ENCODE measurements at regions not wholly inside any gene's neighbourhood (a gene's known extent, or its start where the extent isn't known, plus 50 kb on each side); places are given as distances from the start of the nearest gene placed in this dataset.

GRCh38 chr6:82751718-82752117 is 313.9 kb downstream of the UBE3D start:
- H3K36me3 ChIP-seq (replicated peaks in 1 of 2; ENCODE audit: control insufficient read depth in 1 of 2, insufficient read depth in 2 of 2, low read length in 1 of 2), result no peaks in the 10 kb centered on the region
- H3F3A ChIP-seq (replicated peaks; ENCODE audit: insufficient read depth), result no peaks in the 10 kb centered on the region
- no peaks in the 10 kb centered on the region for H3K79me2 ChIP-seq (ENCODE audit: insufficient read depth)
- no peaks in the 10 kb centered on the region for H3K9me2 ChIP-seq
- DNase-seq, result no peak
- H3K27ac ChIP-seq (ENCODE audit: low read depth in 2 of 2, low read length in 1 of 2), result no peak overlapping the region
- H3K4me2 ChIP-seq, result no peak overlapping the region
- no peaks in the 10 kb centered on the region for H3K4me1 ChIP-seq (ENCODE audit: control insufficient read depth in 1 of 2, insufficient read depth in 2 of 2, low read depth in 1 of 2, low read length in 1 of 2)
- CTCF ChIA-PET, result no interaction called here
- no peak overlapping the region for H3K4me3 ChIP-seq (ENCODE audit: low read depth in 2 of 2, low read length in 1 of 2)
- no peak overlapping the region for H2AFZ ChIP-seq (ENCODE audit: low read depth)
- no peak overlapping the region for H3K9ac ChIP-seq
- POLR2A ChIA-PET, result no interaction called here
- no peaks in the 10 kb centered on the region for H4K20me1 ChIP-seq (ENCODE audit: insufficient read depth)
- no peaks in the 10 kb centered on the region for H3K27me3 ChIP-seq (ENCODE audit: insufficient read depth)
- TF ChIP-seq USF2 (IDR thresholded peaks at IDR 0.05; ENCODE audit: borderline replicate concordance, low read depth, low read length) (no peak), ZBTB33 (IDR thresholded peaks at IDR 0.05; ENCODE audit: borderline replicate concordance, low read depth) (no peak), RCOR1 (IDR thresholded peaks at IDR 0.05; ENCODE audit: low read length) (no peak), SMC3 (IDR thresholded peaks at IDR 0.05; ENCODE audit: low read depth, low read length) (no peak), FOXM1 (IDR thresholded peaks at IDR 0.05; ENCODE audit: low read depth) (no peak), GABPA (IDR thresholded peaks at IDR 0.05; ENCODE audit: low read depth) (no peak), IRF3 (IDR thresholded peaks at IDR 0.05; ENCODE audit: low read depth, low read length) (no peak), RFX5 (IDR thresholded peaks at IDR 0.05; ENCODE audit: low read length) (no peak), POLR2AphosphoS5 (IDR thresholded peaks at IDR 0.05; ENCODE audit: low read depth, low read length) (no peak), FOXJ3 (CRISPR knock-in tag; IDR thresholded peaks at IDR 0.05) (no peak), EP300 (IDR thresholded peaks at IDR 0.05; ENCODE audit: borderline replicate concordance in 1 of 2, low read depth in 1 of 2, low read length in 1 of 2) (no peak), TCF12 (IDR thresholded peaks at IDR 0.05) (no peak), REST (IDR thresholded peaks at IDR 0.05; ENCODE audit: low read depth, low read length) (no peak), SIN3A (IDR thresholded peaks at IDR 0.05; ENCODE audit: borderline replicate concordance, low read depth, low read length) (no peak), USF1 (IDR thresholded peaks at IDR 0.05; ENCODE audit: borderline replicate concordance, low read depth) (no peak), YY1 (IDR thresholded peaks at IDR 0.05; ENCODE audit: low read depth) (no peak)
- H3K9me3 ChIP-seq, result no peaks in the 10 kb centered on the region

Data from SK-N-SH (cell line).